HG03558 (cell line): ENCODE measurements at regions not wholly inside any gene's neighbourhood (a gene's known extent, or its start where the extent isn't known, plus 50 kb on each side); places are given as distances from the start of the nearest gene placed in this dataset.

Experiments used
- ATAC-seq: cut with Tn5 transposase; IDR thresholded peaks from one replicate; pipeline ENCODE4 v1.9.1; 2021; ENCODE audit warnings: moderate number of reproducible peaks; ENCODE audit not compliant: unreplicated experiment; ENCODE audit errors: extremely low read depth

GRCh38 chr1:244216836-244217235 lies 165.8 kb downstream of the ZBTB18 start:
- ATAC-seq, result no peak

- ATAC-seq, result no peak
Observed at GRCh38 chr1:244217711-244218110, 166.6 kb downstream of the ZBTB18 start.

GRCh38 chr1:244218220-244218619 lies 167.1 kb downstream of the ZBTB18 start:
- ATAC-seq, result no peak

GRCh38 chr1:244219149-244219548 lies 168.1 kb downstream of the ZBTB18 start:
- ATAC-seq, result no peak

- ATAC-seq, result no peak
Observed at GRCh38 chr1:244219802-244220201, 168.7 kb downstream of the ZBTB18 start.

- no peak for ATAC-seq
Observed at GRCh38 chr1:244220410-244220809, 169.3 kb downstream of the ZBTB18 start.

- ATAC-seq, result no peak
Observed at GRCh38 chr1:244221991-244222390, 170.9 kb downstream of the ZBTB18 start.

GRCh38 chr1:244224487-244225430 lies 173.7 kb downstream of the ZBTB18 start:
- ATAC-seq, result no peak

GRCh38 chr1:244226435-244226834 lies 175.4 kb downstream of the ZBTB18 start:
- no peak for ATAC-seq

- no peak for ATAC-seq
Observed at GRCh38 chr1:244230470-244230869, 179.4 kb downstream of the ZBTB18 start.

- ATAC-seq, result no peak
Observed at GRCh38 chr1:244231193-244231571, 180.1 kb downstream of the ZBTB18 start.

- no peak for ATAC-seq
Observed at GRCh38 chr1:244231572-244232315, 180.7 kb downstream of the ZBTB18 start.

GRCh38 chr1:244234009-244234643 lies 183.0 kb downstream of the ZBTB18 start:
- no peak for ATAC-seq

GRCh38 chr1:244235157-244235556 lies 184.1 kb downstream of the ZBTB18 start:
- no peak for ATAC-seq

GRCh38 chr1:244236101-244236500 lies 185.0 kb downstream of the ZBTB18 start:
- ATAC-seq, result no peak

GRCh38 chr1:244236721-244237120 lies 185.6 kb downstream of the ZBTB18 start:
- no peak for ATAC-seq

- ATAC-seq, result no peak
Observed at GRCh38 chr1:244237445-244237844, 186.4 kb downstream of the ZBTB18 start.

GRCh38 chr1:244239261-244239770 lies 188.2 kb downstream of the ZBTB18 start:
- ATAC-seq, result peak; percentile 40

GRCh38 chr1:244241438-244241837 lies 190.4 kb downstream of the ZBTB18 start:
- no peak for ATAC-seq

GRCh38 chr1:244242446-244242845 lies 191.4 kb downstream of the ZBTB18 start:
- ATAC-seq, result no peak

- no peak for ATAC-seq
Observed at GRCh38 chr1:244246334-244246733, 195.3 kb downstream of the ZBTB18 start.
